ENCODE measurements at regions not wholly inside any gene's neighbourhood (a gene's known extent, or its start where the extent isn't known, plus 50 kb on each side); places are given as distances from the start of the nearest gene placed in this dataset.

DNA sequence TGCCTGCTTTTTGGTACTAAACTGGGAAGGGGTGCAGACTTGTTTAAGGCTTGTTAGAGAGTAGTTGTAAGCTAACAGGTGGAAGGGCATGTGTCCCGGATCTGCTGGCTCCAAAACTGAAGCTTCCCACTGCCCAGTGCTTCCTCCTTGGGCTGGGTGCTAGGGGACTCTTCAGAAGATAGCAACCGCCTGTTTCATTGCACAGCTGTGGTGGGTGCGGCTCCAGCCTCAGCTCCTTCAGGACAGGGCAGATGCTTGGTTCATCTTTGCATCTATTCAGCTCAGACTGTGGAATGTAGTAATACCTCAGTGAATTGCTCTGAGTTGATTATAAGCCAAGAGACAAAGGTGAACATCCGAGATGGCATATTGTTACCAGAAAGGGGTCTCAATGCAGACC lies 527.1 kb downstream of the TYW1 start:
- TF ChIP-seq TAF1 (IDR thresholded peaks at IDR 0.05; ENCODE audit: borderline replicate concordance, insufficient read depth, low read length) (no peak), POLR2AphosphoS5 (IDR thresholded peaks at IDR 0.05; ENCODE audit: low read depth, low read length) (no peak), FOXP2 (optimal IDR thresholded peaks at IDR 0.05; ENCODE audit: borderline replicate concordance, extremely low read depth, extremely low read length, insufficient read depth) (no peak)

All from PFSK-1 (cell line).